ENCODE measurements at regions not wholly inside any gene's neighbourhood (a gene's known extent, or its start where the extent isn't known, plus 50 kb on each side); places are given as distances from the start of the nearest gene placed in this dataset.
A peak's percentile ranks its signal among the peaks of the same experiment; 100 is the strongest.

- in situ Hi-C loops (cut with MboI; ENCODE audit: low pct_ligation_motif_present in 1 of 4, low pct_unique_long_range_greater_than_20kb in 1 of 4, low sequenced_read_pairs in 3 of 4) (no loop called here), intact Hi-C loops (cut with DNase I; ENCODE audit: low total_unique reads) (no loop called here)
- H3K4me1 ChIP-seq = no peaks in the 10 kb centered on the region
- H3K27ac ChIP-seq = no peak overlapping the region
- H3K27me3 ChIP-seq = no peaks in the 10 kb centered on the region
- no peaks in the 10 kb centered on the region for H3K36me3 ChIP-seq
- H3K9me3 ChIP-seq = no peaks in the 10 kb centered on the region
- no peak for TF ChIP-seq POLR2A (IDR thresholded peaks at IDR 0.05)
- TF ChIP-seq EP300 (IDR thresholded peaks at IDR 0.05; ENCODE audit: low read depth) = no peak
- TF ChIP-seq POLR2AphosphoS5 (IDR thresholded peaks at IDR 0.05) = no peak
- no peak for TF ChIP-seq CTCF (IDR thresholded peaks at IDR 0.05)
- no peak for DNase-seq
- H3K4me3 ChIP-seq = no peak overlapping the region
Observed at GRCh38 chr5:85030316-85031084, 645.8 kb upstream of the EDIL3 start.

- no peak for DNase-seq
- in situ Hi-C loops (cut with MboI; ENCODE audit: low pct_ligation_motif_present in 1 of 4, low pct_unique_long_range_greater_than_20kb in 1 of 4, low sequenced_read_pairs in 3 of 4) = no loop called here
- Histone ChIP-seq H3K27ac (no peak overlapping the region), H3K4me1 (no peaks in the 10 kb centered on the region), H3K36me3 (no peaks in the 10 kb centered on the region), H3K9me3 (no peaks in the 10 kb centered on the region), H3K27me3 (no peaks in the 10 kb centered on the region), H3K4me3 (no peak overlapping the region)
- WGBS, 2 donors (ENCODE audit: low coverage in 1 of 2) = 11% methylated on average over 1 of the region's 1 CpG; no CpG with 5 or more reads in 1 of the 2 donors
- intact Hi-C loops (cut with DNase I; ENCODE audit: low total_unique reads) = no loop called here
- TF ChIP-seq EP300 (IDR thresholded peaks at IDR 0.05; ENCODE audit: low read depth) (no peak), CTCF (IDR thresholded peaks at IDR 0.05) (peak in 4 of 5 experiments; percentile 20 to 40 (median 28))
Observed at GRCh38 chr5:85049020-85049419, 664.3 kb upstream of the EDIL3 start.

- no peak for DNase-seq
- no peaks in the 10 kb centered on the region for H3K27me3 ChIP-seq
- H3K27ac ChIP-seq = no peak overlapping the region
- no peaks in the 10 kb centered on the region for H3K36me3 ChIP-seq
- H3K9me3 ChIP-seq = no peaks in the 10 kb centered on the region
- no peak overlapping the region for H3K4me3 ChIP-seq
- in situ Hi-C loops (cut with MboI; ENCODE audit: low pct_ligation_motif_present in 1 of 4, low pct_unique_long_range_greater_than_20kb in 1 of 4, low sequenced_read_pairs in 3 of 4) = no loop called here
- TF ChIP-seq POLR2A (IDR thresholded peaks at IDR 0.05) (no peak), EP300 (IDR thresholded peaks at IDR 0.05; ENCODE audit: low read depth) (no peak), POLR2AphosphoS5 (IDR thresholded peaks at IDR 0.05) (no peak), CTCF (IDR thresholded peaks at IDR 0.05) (no peak)
- intact Hi-C loops (cut with DNase I; ENCODE audit: low total_unique reads) = no loop called here
- no peaks in the 10 kb centered on the region for H3K4me1 ChIP-seq
- 76 to 77% methylated on average over 3 of the region's 3 CpGs for WGBS, 2 donors (ENCODE audit: low coverage in 1 of 2)
Observed at GRCh38 chr5:85052826-85053225, 668.1 kb upstream of the EDIL3 start.

GRCh38 chr5:85069659-85070640, 685.3 kb upstream of the EDIL3 start:
- H3K36me3 ChIP-seq = no peaks in the 10 kb centered on the region
- no peaks in the 10 kb centered on the region for H3K27me3 ChIP-seq
- TF ChIP-seq POLR2A (IDR thresholded peaks at IDR 0.05) = no peak
- no peak for TF ChIP-seq POLR2AphosphoS5 (IDR thresholded peaks at IDR 0.05)
- TF ChIP-seq EP300 (IDR thresholded peaks at IDR 0.05; ENCODE audit: low read depth) = no peak
- no peaks in the 10 kb centered on the region for H3K9me3 ChIP-seq
- in situ Hi-C loops (cut with MboI; ENCODE audit: low pct_ligation_motif_present in 1 of 4, low pct_unique_long_range_greater_than_20kb in 1 of 4, low sequenced_read_pairs in 3 of 4) = no loop called here
- no peak for DNase-seq
- intact Hi-C loops (cut with DNase I; ENCODE audit: low total_unique reads) = no loop called here
- H3K4me3 ChIP-seq = no peak overlapping the region
- H3K27ac ChIP-seq = no peak overlapping the region
- H3K4me1 ChIP-seq = no peaks in the 10 kb centered on the region
- WGBS, 2 donors (ENCODE audit: low coverage in 1 of 2) = 67 to 78% methylated on average over 1 to 8 of the region's 8 CpGs

Data from transverse colon (tissue), 4 donors.